ENCODE measurements at regions not wholly inside any gene's neighbourhood (a gene's known extent, or its start where the extent isn't known, plus 50 kb on each side); places are given as distances from the start of the nearest gene placed in this dataset.

DNA sequence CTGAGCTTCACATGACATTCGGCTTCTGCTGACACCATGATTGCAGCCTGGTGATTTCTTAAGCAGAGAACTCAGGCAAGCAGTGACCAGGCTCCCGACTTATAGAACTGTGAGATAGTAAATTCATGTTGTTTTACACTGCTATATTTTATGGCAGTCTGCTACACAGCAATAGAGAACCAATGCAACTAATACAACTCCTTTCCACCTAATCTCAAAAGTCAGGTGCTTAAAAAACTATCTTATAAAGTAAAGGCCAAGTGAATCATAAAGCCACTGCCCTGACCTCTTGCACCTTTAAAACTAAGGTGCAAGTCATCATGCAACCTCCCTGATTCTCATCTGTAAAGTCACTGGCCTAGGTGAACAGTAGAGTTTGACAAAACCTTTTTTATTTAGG is 95.3 kb upstream of the GLS start:
- no peak for DNase-seq

- no peak for DNase-seq
Measured at GRCh38 chr2:190786404-190787166, 94.0 kb upstream of the GLS start.

GRCh38 chr2:190787743-190788235 is 92.8 kb upstream of the GLS start:
- DNase-seq: no peak

- no peak for DNase-seq
Measured at GRCh38 chr2:190789074-190790004, 91.3 kb upstream of the GLS start.

DNA sequence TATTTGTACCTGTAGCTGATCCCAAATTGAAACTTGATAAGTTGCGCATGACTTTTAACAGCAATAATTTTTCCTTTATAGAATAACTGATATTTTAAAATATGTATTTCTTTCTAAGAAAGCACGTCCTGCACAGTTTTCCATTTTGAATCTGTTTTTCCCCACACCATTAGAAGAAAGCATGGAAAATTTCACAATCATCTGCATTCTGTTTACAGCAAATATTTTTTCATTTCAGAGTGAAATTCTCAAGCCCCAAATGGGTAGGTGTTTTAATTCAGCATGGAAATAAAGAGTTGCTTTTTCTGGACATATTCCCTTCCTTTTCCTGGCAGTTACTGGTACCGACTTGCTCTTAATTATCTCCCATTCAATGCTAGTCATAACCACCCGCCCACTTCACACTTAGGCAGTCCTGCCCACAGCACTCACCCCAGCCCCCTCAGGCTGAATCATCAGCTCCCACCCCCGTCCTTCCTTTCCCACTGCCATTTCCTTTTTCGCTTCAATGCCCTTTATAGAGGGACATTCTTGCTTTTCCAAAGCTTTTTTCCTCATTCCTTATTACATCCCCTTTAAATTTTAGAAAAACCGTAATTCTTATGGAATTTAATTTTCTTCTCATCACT is 89.2 kb upstream of the GLS start:
- no peak for DNase-seq

DNA sequence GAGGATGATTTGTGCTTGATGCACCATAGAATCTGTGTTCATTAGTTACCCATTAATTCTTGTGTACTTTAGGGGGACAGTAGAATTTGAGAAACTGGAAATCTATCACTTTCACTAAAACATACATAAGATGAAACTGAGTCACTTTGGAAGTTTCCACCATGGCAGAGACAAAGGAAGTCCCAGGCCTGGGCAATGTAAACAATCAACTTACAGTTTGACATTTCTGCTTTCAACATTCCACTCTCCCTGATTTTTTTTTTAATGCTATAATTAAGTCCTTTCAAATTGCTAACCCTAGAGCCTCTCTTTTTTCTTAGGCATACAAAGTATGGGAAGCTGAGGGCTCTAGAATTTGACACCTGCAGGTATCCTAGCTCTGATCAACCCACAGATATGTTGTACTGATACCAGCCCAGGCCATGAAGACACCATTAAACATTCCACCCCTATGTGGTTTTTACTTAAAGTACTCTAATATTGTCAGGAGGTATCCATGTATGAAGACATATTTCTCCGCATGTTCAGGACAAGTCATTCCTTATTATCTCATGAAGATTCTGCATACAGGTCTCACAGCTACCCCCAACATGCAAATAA is 88.5 kb upstream of the GLS start:
- DNase-seq: no peak

DNA sequence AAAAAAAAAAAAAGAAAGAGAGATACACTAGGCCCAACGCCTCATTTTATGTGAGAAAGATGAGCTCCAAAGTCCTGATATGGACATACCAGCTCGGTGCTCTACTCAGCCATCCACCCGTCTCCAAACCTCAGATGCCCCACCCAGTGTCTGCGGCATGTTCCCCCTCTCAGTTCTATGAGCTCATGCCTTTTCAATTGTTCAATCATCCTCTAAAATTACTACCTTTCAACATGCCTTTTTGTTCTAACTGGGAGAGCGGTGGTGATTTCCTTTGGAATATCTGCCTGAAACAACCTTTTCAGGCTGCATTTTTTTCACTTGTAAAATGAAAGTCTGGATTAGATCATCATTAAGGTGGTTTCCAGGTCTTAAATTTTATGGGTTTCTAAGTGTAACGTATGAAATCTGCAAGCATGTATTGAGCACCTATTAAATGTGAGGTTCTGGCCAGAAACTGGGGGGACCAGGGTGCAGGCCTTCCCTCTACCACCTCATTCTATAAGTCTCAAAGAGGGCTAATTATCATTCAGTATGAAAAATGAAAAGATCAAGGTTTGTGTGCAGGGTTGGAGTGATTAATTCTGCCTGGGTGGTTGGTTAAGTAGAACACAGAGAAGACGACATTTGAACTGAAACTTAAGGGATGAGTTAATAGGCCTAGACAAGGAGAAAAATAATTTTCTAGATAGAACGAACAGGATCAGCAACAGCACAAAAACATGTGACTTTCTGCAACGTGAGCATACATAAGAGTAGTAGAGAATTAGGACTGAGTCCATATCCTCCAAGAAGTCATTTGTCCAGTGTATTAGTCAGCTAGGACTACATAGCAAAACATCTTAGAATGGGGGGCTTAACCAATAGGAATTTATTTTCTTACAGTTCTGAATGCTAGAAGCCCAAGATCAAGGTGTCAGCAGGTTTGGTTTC is 87.4 kb upstream of the GLS start:
- no peak for DNase-seq

DNA sequence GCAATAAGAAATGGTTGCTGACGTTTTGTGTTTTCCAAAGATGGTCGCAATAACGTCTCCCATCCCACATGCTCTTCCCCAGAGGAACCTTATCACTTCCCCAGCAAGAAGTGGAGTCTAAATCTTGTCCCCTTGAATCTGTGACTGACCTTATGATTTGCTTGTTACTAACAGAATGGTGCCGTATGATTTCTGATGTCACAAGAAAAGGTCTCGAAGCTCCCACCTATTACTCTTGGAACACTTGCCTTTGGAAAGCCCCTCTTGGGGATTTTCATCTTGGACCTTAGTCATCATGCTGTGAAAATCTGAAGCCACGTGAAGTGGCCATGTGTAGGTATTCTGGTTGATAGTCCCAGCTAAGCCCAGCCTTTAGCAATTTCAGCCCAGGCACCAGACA is 86.2 kb upstream of the GLS start:
- DNase-seq: no peak

GRCh38 chr2:190794790-190795189 is 85.8 kb upstream of the GLS start:
- DNase-seq: no peak

DNA sequence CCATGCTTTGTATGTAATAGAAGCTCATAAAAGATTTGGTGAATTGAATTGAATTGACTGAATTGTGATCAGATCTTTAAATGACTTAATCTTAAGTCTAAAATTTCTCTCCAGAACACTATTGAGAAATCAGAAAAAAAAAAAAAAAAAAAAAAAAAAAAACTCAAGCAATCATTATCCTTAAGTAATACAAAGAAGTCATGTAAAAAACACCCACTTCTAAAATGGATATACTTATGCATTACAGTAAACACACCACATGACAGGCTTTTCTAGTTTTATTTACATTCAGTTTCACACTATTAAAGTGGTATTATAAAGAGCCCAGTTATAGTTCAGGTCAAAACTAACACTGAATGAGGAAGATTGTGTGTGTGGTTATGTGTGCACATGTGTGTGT is 84.9 kb upstream of the GLS start:
- no peak for DNase-seq

DNA sequence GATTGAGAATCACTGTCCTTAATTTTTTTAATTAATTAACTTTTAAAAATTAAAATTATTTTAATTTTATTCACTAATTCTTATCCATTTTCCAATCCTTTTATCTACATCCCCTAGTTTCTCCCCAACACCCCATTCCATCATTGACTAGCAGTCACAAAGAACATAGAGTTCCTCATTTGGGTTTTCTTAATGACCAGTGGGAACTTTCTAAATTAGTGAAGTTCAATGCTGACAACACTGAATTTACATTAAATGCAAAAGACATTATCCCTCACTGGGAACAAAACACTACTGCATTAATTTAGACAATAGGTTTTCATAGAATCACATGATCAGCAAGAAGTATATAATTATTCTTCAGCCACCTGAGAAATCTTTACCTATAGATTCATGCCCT is 80.6 kb upstream of the GLS start:
- DNase-seq: no peak

DNA sequence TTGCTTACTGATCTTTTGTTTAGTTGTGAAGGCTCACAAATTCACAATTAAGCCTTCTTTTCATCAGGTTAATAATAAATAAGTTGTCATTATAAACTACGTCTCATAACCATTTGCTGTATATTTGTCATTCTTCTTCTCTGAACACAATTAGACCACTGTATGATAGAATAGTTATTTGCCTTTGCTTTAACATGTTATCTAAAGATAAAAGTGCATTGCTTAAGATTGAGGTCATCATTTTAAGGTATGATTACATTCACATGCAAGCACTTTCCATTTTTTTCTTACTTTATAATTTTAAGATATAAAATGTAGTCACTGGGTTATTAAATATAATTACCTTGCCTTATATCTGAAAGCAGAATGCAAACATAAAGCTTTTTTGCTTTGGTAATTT is 80.1 kb upstream of the GLS start:
- DNase-seq: no peak

- DNase-seq: no peak
Measured at GRCh38 chr2:190802129-190802528, 78.5 kb upstream of the GLS start.

GRCh38 chr2:190802626-190803209 is 77.9 kb upstream of the GLS start:
- no peak for DNase-seq

GRCh38 chr2:190804182-190804795 is 76.3 kb upstream of the GLS start:
- no peak for DNase-seq

DNA sequence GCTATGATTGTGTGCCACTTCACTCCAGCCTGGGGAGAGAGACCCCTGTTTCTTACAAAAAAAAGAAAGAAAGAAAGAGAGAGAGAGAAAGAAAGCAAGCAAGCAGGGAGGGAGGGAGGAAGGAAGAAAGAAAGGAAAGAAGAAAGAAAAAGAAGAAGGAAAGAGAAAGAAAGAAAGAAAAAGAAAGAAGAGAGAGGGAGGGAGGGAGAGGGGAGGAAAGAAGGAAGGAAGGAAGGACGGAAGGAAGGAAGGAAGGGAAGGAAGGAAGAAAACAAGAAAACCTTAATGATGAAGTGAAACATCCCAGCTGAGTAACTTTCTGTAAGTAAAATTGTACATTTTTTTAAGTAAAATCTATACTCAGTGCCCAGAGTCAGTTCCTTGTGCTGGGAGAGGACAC is 75.5 kb upstream of the GLS start:
- DNase-seq: no peak

DNA sequence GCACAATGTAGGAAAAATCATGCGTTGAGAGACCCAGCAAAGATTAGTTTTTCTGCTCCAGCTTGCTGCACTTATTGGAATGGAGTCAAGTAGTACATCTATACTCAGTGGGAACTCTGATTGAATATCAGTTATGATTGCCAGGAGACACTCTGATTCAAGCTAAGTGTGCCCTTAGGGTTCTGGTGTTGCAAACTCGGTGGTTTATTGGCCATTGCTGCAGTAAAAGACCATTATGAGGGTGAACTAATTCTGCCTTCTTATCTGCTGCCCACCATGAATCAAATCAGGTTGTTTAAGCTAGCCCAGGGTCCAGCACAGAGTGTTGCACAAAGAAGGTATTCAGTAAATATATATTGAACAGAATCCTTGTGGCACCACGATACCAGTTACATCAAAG is 74.8 kb upstream of the GLS start:
- DNase-seq: no peak

GRCh38 chr2:190807886-190808285 is 72.7 kb upstream of the GLS start:
- DNase-seq: no peak

GRCh38 chr2:190809139-190809764 is 71.4 kb upstream of the GLS start:
- no peak for DNase-seq

GRCh38 chr2:190809876-190810525 is 70.6 kb upstream of the GLS start:
- no peak for DNase-seq
